ENCODE measurements at regions not wholly inside any gene's neighbourhood (a gene's known extent, or its start where the extent isn't known, plus 50 kb on each side); places are given as distances from the start of the nearest gene placed in this dataset.

DNA sequence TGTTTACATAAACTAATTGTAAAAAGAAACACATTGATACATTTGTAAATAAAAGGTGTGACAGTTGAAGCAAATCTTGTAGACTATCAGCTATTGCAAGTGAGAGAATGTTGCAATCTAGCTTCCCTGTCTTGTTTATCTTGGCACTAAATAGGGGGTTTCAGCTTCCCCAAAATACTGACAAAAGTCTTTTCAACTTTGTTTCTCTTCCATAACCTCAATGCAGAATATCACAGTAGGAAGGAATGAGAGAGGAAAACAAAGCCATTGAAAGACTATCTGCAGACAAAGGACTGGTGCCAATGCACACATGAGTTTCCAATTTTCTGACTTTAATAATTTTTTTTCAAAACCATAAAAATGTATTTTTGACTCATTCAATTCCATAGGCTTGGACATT is 886.2 kb upstream of the MGAT4C start:
- intact Hi-C loops (cut with micrococcal nuclease), result no loop called here
- ChIA-PET CTCF (no interaction called here), POLR2A (no interaction called here)
- H3K36me3 Mint-ChIP-seq (ENCODE audit: low read depth), result no peaks in the 10 kb centered on the region
- no peaks in the 10 kb centered on the region for H3K27me3 Mint-ChIP-seq
- H3K4me1 Mint-ChIP-seq, result no peaks in the 10 kb centered on the region
- H3K4me3 Mint-ChIP-seq, result no peak overlapping the region
- no peak overlapping the region for H3K27ac Mint-ChIP-seq
- TF ChIP-seq, protein P1, sequence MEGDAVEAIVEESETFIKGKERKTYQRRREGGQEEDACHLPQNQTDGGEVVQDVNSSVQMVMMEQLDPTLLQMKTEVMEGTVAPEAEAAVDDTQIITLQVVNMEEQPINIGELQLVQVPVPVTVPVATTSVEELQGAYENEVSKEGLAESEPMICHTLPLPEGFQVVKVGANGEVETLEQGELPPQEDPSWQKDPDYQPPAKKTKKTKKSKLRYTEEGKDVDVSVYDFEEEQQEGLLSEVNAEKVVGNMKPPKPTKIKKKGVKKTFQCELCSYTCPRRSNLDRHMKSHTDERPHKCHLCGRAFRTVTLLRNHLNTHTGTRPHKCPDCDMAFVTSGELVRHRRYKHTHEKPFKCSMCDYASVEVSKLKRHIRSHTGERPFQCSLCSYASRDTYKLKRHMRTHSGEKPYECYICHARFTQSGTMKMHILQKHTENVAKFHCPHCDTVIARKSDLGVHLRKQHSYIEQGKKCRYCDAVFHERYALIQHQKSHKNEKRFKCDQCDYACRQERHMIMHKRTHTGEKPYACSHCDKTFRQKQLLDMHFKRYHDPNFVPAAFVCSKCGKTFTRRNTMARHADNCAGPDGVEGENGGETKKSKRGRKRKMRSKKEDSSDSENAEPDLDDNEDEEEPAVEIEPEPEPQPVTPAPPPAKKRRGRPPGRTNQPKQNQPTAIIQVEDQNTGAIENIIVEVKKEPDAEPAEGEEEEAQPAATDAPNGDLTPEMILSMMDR (IDR thresholded peaks at IDR 0.05), result no peak
- ATAC-seq (ENCODE audit: low read depth) (no peak), DNase-seq (no peak)
- H3K9me3 Mint-ChIP-seq, result peaks cover 13% of the 10 kb centered on the region

DNA sequence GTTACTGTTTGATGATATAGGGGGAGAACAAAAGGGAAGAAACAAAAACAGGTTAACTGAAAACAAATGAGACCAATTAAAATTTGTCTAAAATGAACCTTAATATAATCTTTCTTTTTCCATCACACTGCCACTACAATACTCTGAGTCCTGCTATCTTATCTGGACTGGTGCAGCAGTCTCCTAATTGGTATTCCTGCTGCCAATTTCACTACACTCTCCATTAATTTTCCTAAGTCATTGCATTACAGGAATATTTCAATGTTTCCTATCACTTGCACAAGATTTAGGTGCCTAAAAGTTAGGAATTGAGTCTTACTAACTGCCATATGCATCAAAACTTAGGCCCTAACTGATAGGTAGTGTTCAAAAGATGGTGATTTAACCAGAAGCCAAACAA is 884.9 kb upstream of the MGAT4C start:
- ChIA-PET CTCF (no interaction called here), POLR2A (no interaction called here)
- no peaks in the 10 kb centered on the region for H3K4me1 Mint-ChIP-seq
- TF ChIP-seq, protein P1 (IDR thresholded peaks at IDR 0.05), result no peak
- H3K9me3 Mint-ChIP-seq, result peaks cover 15% of the 10 kb centered on the region
- ATAC-seq (ENCODE audit: low read depth), result no peak
- no peak overlapping the region for H3K27ac Mint-ChIP-seq
- no peaks in the 10 kb centered on the region for H3K27me3 Mint-ChIP-seq
- no peak overlapping the region for H3K4me3 Mint-ChIP-seq
- no peak for DNase-seq
- intact Hi-C loops (cut with micrococcal nuclease), result no loop called here
- H3K36me3 Mint-ChIP-seq (ENCODE audit: low read depth), result no peaks in the 10 kb centered on the region

DNA sequence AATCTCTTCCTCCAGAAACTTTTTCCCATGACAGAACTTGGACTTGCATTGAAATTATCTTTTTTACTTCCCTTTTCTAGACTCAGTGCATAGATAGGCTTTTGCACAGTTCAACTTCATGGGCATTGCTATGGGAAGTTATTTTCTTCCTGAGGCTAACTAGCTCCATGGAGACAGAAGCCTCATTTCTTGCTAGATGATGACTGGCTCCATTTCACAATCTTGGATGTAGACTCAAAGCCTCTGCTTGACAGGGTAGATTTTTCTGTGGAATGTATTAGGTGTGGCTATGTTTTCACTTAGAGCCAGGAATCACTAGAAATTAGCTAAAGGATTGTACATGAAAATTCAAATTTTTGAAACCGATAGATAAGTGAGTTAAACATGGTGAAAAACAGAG is 884.1 kb upstream of the MGAT4C start:
- H3K4me1 Mint-ChIP-seq, result no peaks in the 10 kb centered on the region
- POLR2A ChIA-PET, result no interaction called here
- CTCF ChIA-PET, result no interaction called here
- H3K27me3 Mint-ChIP-seq, result no peaks in the 10 kb centered on the region
- H3K4me3 Mint-ChIP-seq, result no peak overlapping the region
- no peak for ATAC-seq (ENCODE audit: low read depth)
- intact Hi-C loops (cut with micrococcal nuclease), result no loop called here
- DNase-seq, result no peak
- H3K36me3 Mint-ChIP-seq (ENCODE audit: low read depth), result no peaks in the 10 kb centered on the region
- no peak overlapping the region for H3K27ac Mint-ChIP-seq
- TF ChIP-seq, protein P1 (IDR thresholded peaks at IDR 0.05), result no peak
- H3K9me3 Mint-ChIP-seq, result peaks cover 11% of the 10 kb centered on the region

DNA sequence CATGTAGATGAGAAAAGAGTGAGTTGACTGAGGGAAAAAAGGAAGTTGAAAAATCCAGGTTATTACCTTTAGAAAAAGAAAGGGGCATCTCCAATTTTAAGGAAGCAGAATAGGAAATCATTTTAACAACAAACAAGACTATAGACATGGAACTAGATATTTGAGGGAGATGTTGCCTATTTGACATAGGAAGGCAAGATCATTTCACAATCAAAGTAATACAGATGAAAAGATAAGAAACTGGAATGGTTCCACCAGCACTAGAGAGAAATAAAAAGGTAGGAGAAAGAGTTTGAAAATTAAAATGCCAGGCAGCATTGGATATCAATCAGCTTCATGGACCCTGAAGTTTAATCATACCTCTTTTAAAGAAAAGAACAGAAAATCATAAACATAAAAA is 881.0 kb upstream of the MGAT4C start:
- H3K9me3 Mint-ChIP-seq, result peaks cover 5% of the 10 kb centered on the region
- no peak overlapping the region for H3K27ac Mint-ChIP-seq
- TF ChIP-seq, protein P1 (IDR thresholded peaks at IDR 0.05), result no peak
- H3K36me3 Mint-ChIP-seq (ENCODE audit: low read depth), result no peaks in the 10 kb centered on the region
- no peaks in the 10 kb centered on the region for H3K4me1 Mint-ChIP-seq
- DNase-seq (no peak), ATAC-seq (ENCODE audit: low read depth) (no peak)
- ChIA-PET CTCF (no interaction called here), POLR2A (no interaction called here)
- no peak overlapping the region for H3K4me3 Mint-ChIP-seq
- intact Hi-C loops (cut with micrococcal nuclease), result no loop called here
- no peaks in the 10 kb centered on the region for H3K27me3 Mint-ChIP-seq

DNA sequence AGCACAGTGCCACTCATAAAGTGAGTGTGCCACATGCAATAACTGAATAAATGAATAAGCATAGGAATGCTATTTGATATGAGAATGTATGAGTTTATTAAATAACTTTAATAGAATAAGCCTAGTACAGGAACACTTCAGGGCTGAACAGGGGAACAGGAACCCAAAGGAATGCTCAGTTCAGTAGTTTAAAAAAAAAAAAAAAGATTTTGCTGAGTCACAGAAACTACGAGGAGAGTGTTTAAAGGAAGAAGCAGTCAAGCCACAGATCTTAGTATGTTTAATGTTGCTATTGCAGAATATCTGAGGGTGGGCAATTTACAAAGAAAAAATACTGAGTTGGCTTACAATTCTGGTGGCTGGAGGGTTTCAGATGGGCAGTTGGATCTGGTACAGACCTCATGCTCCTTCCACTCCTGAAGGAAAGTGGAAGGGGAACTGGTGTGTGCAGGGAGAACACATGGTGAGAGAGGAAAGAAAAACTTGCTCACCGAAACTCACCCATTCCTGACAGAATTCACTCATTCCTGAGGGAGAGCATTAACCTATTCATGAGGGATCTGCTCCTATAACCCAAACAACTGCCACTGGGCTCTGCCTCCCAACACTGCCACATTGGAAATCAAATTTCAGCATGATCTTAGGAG is 880.3 kb upstream of the MGAT4C start:
- ATAC-seq (ENCODE audit: low read depth) (no peak), DNase-seq (no peak)
- Mint-ChIP-seq H3K4me3 (no peak overlapping the region), H3K27ac (no peak overlapping the region), H3K27me3 (no peaks in the 10 kb centered on the region), H3K4me1 (no peaks in the 10 kb centered on the region), H3K9me3 (peaks cover 5% of the 10 kb centered on the region), H3K36me3 (ENCODE audit: low read depth) (no peaks in the 10 kb centered on the region)
- ChIA-PET POLR2A (no interaction called here), CTCF (no interaction called here)
- intact Hi-C loops (cut with micrococcal nuclease), result no loop called here
- TF ChIP-seq, protein P1 (IDR thresholded peaks at IDR 0.05), result no peak
